ENCODE measurements at regions not wholly inside any gene's neighbourhood (a gene's known extent, or its start where the extent isn't known, plus 50 kb on each side); places are given as distances from the start of the nearest gene placed in this dataset.

- TF ChIP-seq CTCF (IDR thresholded peaks at IDR 0.05; ENCODE audit: borderline replicate concordance): no peak
- no peak overlapping the region for H3K4me3 ChIP-seq
- H3K4me1 ChIP-seq: no peaks in the 10 kb centered on the region
- intact Hi-C loops (cut with micrococcal nuclease): no loop called here
- no peaks in the 10 kb centered on the region for H3K9me3 ChIP-seq (replicated peaks)
- peaks cover 6% of the 10 kb centered on the region for H3K27me3 ChIP-seq (ENCODE audit: low read depth)
- H3K27ac ChIP-seq (replicated peaks): no peak overlapping the region
- DNase-seq: no peak
- H3K36me3 ChIP-seq: no peaks in the 10 kb centered on the region
Observed at GRCh38 chr6:99802396-99803031, 191.5 kb downstream of the MCHR2 start.

GRCh38 chr6:99808992-99809391, 185.0 kb downstream of the MCHR2 start:
- Histone ChIP-seq H3K4me1 (no peaks in the 10 kb centered on the region), H3K27me3 (ENCODE audit: low read depth) (peaks cover 42% of the 10 kb centered on the region), H3K4me3 (no peak overlapping the region), H3K36me3 (no peaks in the 10 kb centered on the region), H3K9me3 (replicated peaks) (no peaks in the 10 kb centered on the region), H3K27ac (replicated peaks) (no peak overlapping the region)
- no peak for TF ChIP-seq CTCF (IDR thresholded peaks at IDR 0.05; ENCODE audit: borderline replicate concordance)
- no peak for DNase-seq
- intact Hi-C loops (cut with micrococcal nuclease): no loop called here

GRCh38 chr6:99810295-99810694, 183.7 kb downstream of the MCHR2 start:
- TF ChIP-seq CTCF (IDR thresholded peaks at IDR 0.05; ENCODE audit: borderline replicate concordance): no peak

GRCh38 chr6:99810942-99811620, 182.9 kb downstream of the MCHR2 start:
- Histone ChIP-seq H3K27me3 (ENCODE audit: low read depth) (peaks cover 43% of the 10 kb centered on the region), H3K36me3 (no peaks in the 10 kb centered on the region), H3K4me1 (no peaks in the 10 kb centered on the region), H3K9me3 (replicated peaks) (no peaks in the 10 kb centered on the region), H3K27ac (replicated peaks) (no peak overlapping the region), H3K4me3 (no peak overlapping the region)
- no peak for TF ChIP-seq CTCF (IDR thresholded peaks at IDR 0.05; ENCODE audit: borderline replicate concordance)
- intact Hi-C loops (cut with micrococcal nuclease): no loop called here
- DNase-seq: no peak

More at GRCh38 chr6:99810295-99810694, 183.7 kb downstream of the MCHR2 start:
- no peak for DNase-seq
- Histone ChIP-seq H3K4me3 (no peak overlapping the region), H3K4me1 (no peaks in the 10 kb centered on the region), H3K36me3 (no peaks in the 10 kb centered on the region), H3K27ac (replicated peaks) (no peak overlapping the region), H3K27me3 (ENCODE audit: low read depth) (peaks cover 42% of the 10 kb centered on the region), H3K9me3 (replicated peaks) (no peaks in the 10 kb centered on the region)
- intact Hi-C loops (cut with micrococcal nuclease): no loop called here

GRCh38 chr6:99811636-99812035, 182.4 kb downstream of the MCHR2 start:
- H3K27me3 ChIP-seq (ENCODE audit: low read depth): peaks cover 47% of the 10 kb centered on the region
- no peaks in the 10 kb centered on the region for H3K4me1 ChIP-seq
- no peak for DNase-seq
- H3K9me3 ChIP-seq (replicated peaks): no peaks in the 10 kb centered on the region
- H3K36me3 ChIP-seq: no peaks in the 10 kb centered on the region
- intact Hi-C loops (cut with micrococcal nuclease): no loop called here
- H3K27ac ChIP-seq (replicated peaks): no peak overlapping the region
- no peak for TF ChIP-seq CTCF (IDR thresholded peaks at IDR 0.05; ENCODE audit: borderline replicate concordance)
- H3K4me3 ChIP-seq: no peak overlapping the region

Measured in left ventricle myocardium inferior (tissue), 1 donor.